T-cell (primary cell): ENCODE measurements at regions not wholly inside any gene's neighbourhood (a gene's known extent, or its start where the extent isn't known, plus 50 kb on each side); places are given as distances from the start of the nearest gene placed in this dataset.

ENCODE experiments used
- ATAC-seq, 4 experiments: fragments of 200-7000 bp in 3 of 4; fragments of 150-1000 bp in 1 of 4; cut with Tn5 transposase; replicated peaks in 1 of 4; 1 replicate in 3 of 4; 2 replicates in 1 of 4; pipeline ENCODE4 v1.10.0; 2021; ENCODE audit warnings: moderate library complexity in 3 of 4, mild to moderate bottlenecking in 2 of 4, moderate number of reproducible peaks in 1 of 4
- CTCF ChIA-PET, 2 donors: fragments of 300-600 bp; sonication (Branson Sonifier 250); formaldehyde crosslinking; loops; one replicate each; lab custom pipeline; 2022; ENCODE audit warnings: antibody characterized with exemption in 2 of 2; lab: Charles Lee
- POLR2A ChIA-PET, 2 donors: fragments of 300-600 bp; sonication (Branson Sonifier 250); formaldehyde crosslinking; loops; one replicate each; lab custom pipeline; 2022; ENCODE audit warnings: antibody characterized with exemption in 2 of 2; lab: Charles Lee
- DNase-seq, 35 experiments: peaks; one replicate each; pipeline versions ENCODE4 v3.0.0 to v3.0.0-alpha.2; 2013 to 2023
- H3K27ac ChIP-seq: one replicate; pipeline ENCODE4 v1.5.1; 2013; ENCODE audit warnings: low read length
- H3K27me3 ChIP-seq, 2 experiments: replicated peaks in 1 of 2; 1 replicate in 1 of 2; 2 replicates in 1 of 2; pipeline versions ENCODE4 v1.6.1 to v1.7.0; 2013; ENCODE audit warnings: low read length in 1 of 2, mixed read lengths in 1 of 2; ENCODE audit not compliant: control insufficient read depth in 2 of 2, insufficient read depth in 2 of 2; ENCODE audit errors: extremely low read depth in 1 of 2
- H3K36me3 ChIP-seq, 2 donors: 1 replicate in 1 of 2; 2 replicates in 1 of 2; pipeline versions ENCODE4 v1.6.1 to v1.7.0; 2013; ENCODE audit warnings: low read length in 1 of 2; ENCODE audit not compliant: control insufficient read depth in 2 of 2, insufficient read depth in 1 of 2; ENCODE audit errors: extremely low read depth in 1 of 2
- H3K4me1 ChIP-seq, 2 experiments: 1 replicate in 1 of 2; 2 replicates in 1 of 2; pipeline versions ENCODE4 v1.6.1 to v1.7.0; 2013; ENCODE audit warnings: low read length in 2 of 2, mixed read lengths in 1 of 2; ENCODE audit not compliant: insufficient read depth in 2 of 2, control insufficient read depth in 1 of 2; ENCODE audit errors: extremely low read depth in 1 of 2
- H3K4me3 ChIP-seq, 2 donors: 1 replicate in 1 of 2; 2 replicates in 1 of 2; pipeline versions ENCODE4 v1.5.1 to v1.7.0; 2013; ENCODE audit warnings: mild to moderate bottlenecking in 2 of 2, low read length in 1 of 2, moderate library complexity in 1 of 2; ENCODE audit not compliant: control insufficient read depth in 1 of 2; ENCODE audit errors: extremely low read depth in 1 of 2
- H3K9me3 ChIP-seq: 2 replicates; pipeline ENCODE4 v1.7.0; 2013
- H3K27ac Mint-ChIP-seq, 2 donors: one replicate each; pipeline ENCODE4 v1.8.0; 2020 to 2021; ENCODE audit warnings: mild to moderate bottlenecking in 2 of 2, mixed read lengths in 2 of 2
- H3K27me3 Mint-ChIP-seq, 2 donors: one replicate each; pipeline ENCODE4 v1.8.0; 2021 to 2022; ENCODE audit warnings: mixed read lengths in 2 of 2
- H3K36me3 Mint-ChIP-seq: one replicate; pipeline ENCODE4 v1.8.0; 2021; ENCODE audit warnings: mixed read lengths
- H3K4me1 Mint-ChIP-seq, 3 donors: one replicate each; pipeline ENCODE4 v1.8.0; 2020 to 2022; ENCODE audit warnings: mixed read lengths in 3 of 3, mild to moderate bottlenecking in 1 of 3
- H3K4me3 Mint-ChIP-seq, 3 donors: one replicate each; pipeline ENCODE4 v1.8.0; 2020 to 2022; ENCODE audit warnings: mild to moderate bottlenecking in 3 of 3, mixed read lengths in 3 of 3, moderate library complexity in 3 of 3
- H3K9me3 Mint-ChIP-seq, 3 donors: one replicate each; pipeline ENCODE4 v1.8.0; 2020 to 2022; ENCODE audit warnings: mixed read lengths in 3 of 3
- WGBS: methylation state at CpG from one replicate; pipeline ENCODE4 v1.1.5; 2013; ENCODE audit warnings: missing lambda C conversion rate; ENCODE audit not compliant: insufficient coverage; 5-methylcytosine and 5-hydroxymethylcytosine counted together

GRCh38 chr2:39546409-39546808 lies 109.3 kb upstream of the MAP4K3 start:
- Mint-ChIP-seq H3K36me3 (no peaks in the 10 kb centered on the region), H3K4me1 (no peaks in the 10 kb centered on the region), H3K4me3 (no peak overlapping the region), H3K27ac (no peak overlapping the region), H3K27me3 (peaks cover 0 to 1% of the 10 kb centered on the region in 2 donors), H3K9me3 (no peaks in the 10 kb centered on the region)
- H3K9me3 ChIP-seq: no peaks in the 10 kb centered on the region
- DNase-seq (no peak), ATAC-seq (no peak)
- ChIA-PET POLR2A (no interaction called here), CTCF (no interaction called here)
- no peaks in the 10 kb centered on the region for H3K36me3 ChIP-seq
- H3K27ac ChIP-seq: no peak overlapping the region
- no peak overlapping the region for H3K4me3 ChIP-seq
- no peaks in the 10 kb centered on the region for H3K4me1 ChIP-seq
- H3K27me3 ChIP-seq: no peaks in the 10 kb centered on the region
- 83% methylated on average over 2 of the region's 4 CpGs for WGBS

- H3K4me1 ChIP-seq: no peaks in the 10 kb centered on the region
- peaks cover 0 to 1% of the 10 kb centered on the region in 2 donors for H3K27me3 Mint-ChIP-seq
- no peaks in the 10 kb centered on the region for H3K9me3 ChIP-seq
- no peak overlapping the region for H3K27ac ChIP-seq
- no peak overlapping the region for H3K27ac Mint-ChIP-seq
- no peaks in the 10 kb centered on the region for H3K27me3 ChIP-seq
- H3K36me3 ChIP-seq: no peaks in the 10 kb centered on the region
- ATAC-seq (no peak), DNase-seq (no peak)
- H3K4me1 Mint-ChIP-seq: no peaks in the 10 kb centered on the region
- no peak overlapping the region for H3K4me3 ChIP-seq
- no peak overlapping the region for H3K4me3 Mint-ChIP-seq
- WGBS: no CpG with 5 or more reads among the region's 1 CpG
- ChIA-PET POLR2A (no interaction called here), CTCF (no interaction called here)
- no peaks in the 10 kb centered on the region for H3K36me3 Mint-ChIP-seq
- no peaks in the 10 kb centered on the region for H3K9me3 Mint-ChIP-seq
Measured at GRCh38 chr2:39546937-39547336, 109.9 kb upstream of the MAP4K3 start.

- POLR2A ChIA-PET: no interaction called here
- no peak for ATAC-seq
Measured at GRCh38 chr2:39547811-39548719, 111.0 kb upstream of the MAP4K3 start.

GRCh38 chr2:39549000-39549399 lies 111.9 kb upstream of the MAP4K3 start:
- no peaks in the 10 kb centered on the region for H3K36me3 Mint-ChIP-seq
- Histone ChIP-seq H3K27me3 (no peaks in the 10 kb centered on the region), H3K27ac (no peak overlapping the region), H3K4me1 (no peaks in the 10 kb centered on the region), H3K9me3 (no peaks in the 10 kb centered on the region), H3K36me3 (no peaks in the 10 kb centered on the region), H3K4me3 (no peak overlapping the region)
- no peak overlapping the region for H3K4me3 Mint-ChIP-seq
- peaks cover 0 to 1% of the 10 kb centered on the region in 2 donors for H3K27me3 Mint-ChIP-seq
- CTCF ChIA-PET: no interaction called here
- H3K27ac Mint-ChIP-seq: no peak overlapping the region
- POLR2A ChIA-PET: no interaction called here
- no peak for DNase-seq
- no CpG with 5 or more reads among the region's 1 CpG for WGBS
- no peaks in the 10 kb centered on the region for H3K9me3 Mint-ChIP-seq
- no peak for ATAC-seq
- H3K4me1 Mint-ChIP-seq: no peaks in the 10 kb centered on the region

More at GRCh38 chr2:39547811-39548719, 111.0 kb upstream of the MAP4K3 start:
- H3K27ac ChIP-seq: no peak overlapping the region
- no peaks in the 10 kb centered on the region for H3K9me3 ChIP-seq
- Mint-ChIP-seq H3K27ac (no peak overlapping the region), H3K27me3 (peaks cover 0 to 1% of the 10 kb centered on the region in 2 donors), H3K4me3 (no peak overlapping the region), H3K9me3 (no peaks in the 10 kb centered on the region), H3K36me3 (no peaks in the 10 kb centered on the region), H3K4me1 (no peaks in the 10 kb centered on the region)
- DNase-seq: no peak
- no peaks in the 10 kb centered on the region for H3K4me1 ChIP-seq
- no peaks in the 10 kb centered on the region for H3K36me3 ChIP-seq
- CTCF ChIA-PET: no interaction called here
- 89% methylated on average over 3 of the region's 9 CpGs for WGBS
- H3K4me3 ChIP-seq: no peak overlapping the region
- H3K27me3 ChIP-seq: no peaks in the 10 kb centered on the region

- H3K4me3 Mint-ChIP-seq: no peak overlapping the region
- no peaks in the 10 kb centered on the region for H3K36me3 Mint-ChIP-seq
- Histone ChIP-seq H3K4me3 (no peak overlapping the region), H3K27me3 (no peaks in the 10 kb centered on the region), H3K36me3 (no peaks in the 10 kb centered on the region), H3K4me1 (no peaks in the 10 kb centered on the region), H3K27ac (no peak overlapping the region), H3K9me3 (no peaks in the 10 kb centered on the region)
- CTCF ChIA-PET: no interaction called here
- POLR2A ChIA-PET: no interaction called here
- H3K27ac Mint-ChIP-seq: no peak overlapping the region
- ATAC-seq: no peak
- H3K9me3 Mint-ChIP-seq: no peaks in the 10 kb centered on the region
- no peak for DNase-seq
- WGBS: 85% methylated on average over 4 of the region's 9 CpGs
- no peaks in the 10 kb centered on the region for H3K4me1 Mint-ChIP-seq
- H3K27me3 Mint-ChIP-seq: no peaks in the 10 kb centered on the region
Measured at GRCh38 chr2:39549718-39550464, 112.8 kb upstream of the MAP4K3 start.

GRCh38 chr2:39550701-39551285 lies 113.7 kb upstream of the MAP4K3 start:
- Histone ChIP-seq H3K27me3 (no peaks in the 10 kb centered on the region), H3K27ac (no peak overlapping the region), H3K4me1 (no peaks in the 10 kb centered on the region), H3K9me3 (no peaks in the 10 kb centered on the region), H3K36me3 (no peaks in the 10 kb centered on the region), H3K4me3 (no peak overlapping the region)
- WGBS: 89% methylated on average over 1 of the region's 4 CpGs
- Mint-ChIP-seq H3K27me3 (no peaks in the 10 kb centered on the region), H3K4me3 (no peak overlapping the region), H3K27ac (no peak overlapping the region), H3K9me3 (no peaks in the 10 kb centered on the region), H3K4me1 (no peaks in the 10 kb centered on the region), H3K36me3 (no peaks in the 10 kb centered on the region)
- ATAC-seq (no peak), DNase-seq (no peak)
- CTCF ChIA-PET: no interaction called here
- POLR2A ChIA-PET: no interaction called here
